Mesenchymal stem cell (in vitro differentiated cells and primary cell): ENCODE measurements at regions not wholly inside any gene's neighbourhood (a gene's known extent, or its start where the extent isn't known, plus 50 kb on each side); places are given as distances from the start of the nearest gene placed in this dataset.

Experiments
- DNase-seq: peaks from one replicate; pipeline ENCODE4 v3.0.0-alpha.2; 2013
- H2AFZ ChIP-seq: one replicate; pipeline ENCODE4 v1.6.1; 2013; ENCODE audit warnings: low read depth, mild to moderate bottlenecking, control low read depth, inconsistent platforms, low read length, moderate library complexity
- H2AK5ac ChIP-seq: 2 replicates; pipeline ENCODE4 v1.6.1; 2013; ENCODE audit warnings: low read length, moderate library complexity, mild to moderate bottlenecking, inconsistent platforms; ENCODE audit not compliant: severe bottlenecking
- H2BK120ac ChIP-seq: one replicate; pipeline ENCODE4 v1.6.1; 2013; ENCODE audit warnings: low read depth, mild to moderate bottlenecking, inconsistent platforms, low read length, moderate library complexity
- H2BK12ac ChIP-seq, 2 experiments: one replicate each; pipeline ENCODE4 v1.6.1; 2013; ENCODE audit warnings: inconsistent platforms in 2 of 2, low read length in 2 of 2, mild to moderate bottlenecking in 2 of 2, moderate library complexity in 2 of 2, control low read depth in 1 of 2
- H2BK15ac ChIP-seq: one replicate; pipeline ENCODE4 v1.6.1; 2013; ENCODE audit warnings: mild to moderate bottlenecking, low read depth, inconsistent platforms; ENCODE audit not compliant: poor library complexity, severe bottlenecking
- H2BK5ac ChIP-seq: 2 replicates; pipeline ENCODE4 v1.6.1; 2013; ENCODE audit warnings: low read depth, mild to moderate bottlenecking, low read length, control low read depth, inconsistent platforms; ENCODE audit not compliant: poor library complexity, severe bottlenecking
- H3K14ac ChIP-seq, 2 experiments: one replicate each; pipeline ENCODE4 v1.6.1; 2013; ENCODE audit warnings: inconsistent platforms in 2 of 2, low read length in 2 of 2, control low read depth in 1 of 2, mild to moderate bottlenecking in 1 of 2, moderate library complexity in 1 of 2
- H3K18ac ChIP-seq, 2 experiments: one replicate each; pipeline ENCODE4 v1.6.1; 2013; ENCODE audit warnings: inconsistent platforms in 2 of 2, low read length in 2 of 2, control low read depth in 1 of 2, low read depth in 1 of 2, mild to moderate bottlenecking in 1 of 2
- H3K23ac ChIP-seq, 2 experiments: one replicate each; pipeline ENCODE4 v1.6.1; 2013; ENCODE audit warnings: inconsistent platforms in 2 of 2, low read length in 2 of 2, mild to moderate bottlenecking in 2 of 2, moderate library complexity in 2 of 2, control low read depth in 1 of 2
- H3K27ac ChIP-seq: 2 replicates; pipeline ENCODE4 v1.5.1; 2013; ENCODE audit warnings: mild to moderate bottlenecking, moderate library complexity, low read length, control low read depth, inconsistent platforms; ENCODE audit not compliant: poor library complexity, severe bottlenecking
- H3K27me3 ChIP-seq, 2 experiments: 2 replicates each; pipeline versions ENCODE4 v1.6.1 to v1.7.0; 2013; ENCODE audit warnings: low read length in 2 of 2, mild to moderate bottlenecking in 2 of 2, moderate library complexity in 2 of 2, control low read depth in 1 of 2, inconsistent platforms in 1 of 2; ENCODE audit not compliant: control insufficient read depth in 1 of 2, insufficient read depth in 1 of 2
- H3K36me3 ChIP-seq, 2 experiments: 2 replicates each; pipeline versions ENCODE4 v1.6.1 to v1.7.0; 2013; ENCODE audit warnings: low read length in 2 of 2, control low read depth in 1 of 2, inconsistent platforms in 1 of 2, low read depth in 1 of 2, mild to moderate bottlenecking in 1 of 2; ENCODE audit not compliant: insufficient read depth in 2 of 2, control insufficient read depth in 1 of 2
- H3K4ac ChIP-seq, 2 experiments: one replicate each; pipeline ENCODE4 v1.6.1; 2013; ENCODE audit warnings: inconsistent platforms in 2 of 2, low read length in 2 of 2, mild to moderate bottlenecking in 2 of 2, moderate library complexity in 2 of 2, control low read depth in 1 of 2, low read depth in 1 of 2
- H3K4me1 ChIP-seq: 2 replicates; pipeline ENCODE4 v1.6.1; 2013; ENCODE audit warnings: low read depth, low read length, control low read depth; ENCODE audit not compliant: control insufficient read depth, insufficient read depth
- H3K4me2 ChIP-seq: 2 replicates; pipeline ENCODE4 v1.6.1; 2013; ENCODE audit warnings: low read length, mild to moderate bottlenecking, inconsistent platforms; ENCODE audit not compliant: poor library complexity, severe bottlenecking
- H3K4me3 ChIP-seq, 2 experiments: 2 replicates each; pipeline versions ENCODE4 v1.5.1 to v1.7.0; 2013; ENCODE audit warnings: low read length in 2 of 2, mild to moderate bottlenecking in 2 of 2, control low read depth in 1 of 2, low read depth in 1 of 2; ENCODE audit not compliant: insufficient read depth in 1 of 2
- H3K79me1 ChIP-seq: replicated peaks from 2 replicates; pipeline ENCODE4 v1.6.1; 2013; ENCODE audit warnings: mild to moderate bottlenecking, control low read depth, low read length, inconsistent platforms; ENCODE audit not compliant: poor library complexity, severe bottlenecking
- H3K9ac ChIP-seq: 2 replicates; pipeline ENCODE4 v1.7.0; 2013; ENCODE audit warnings: mild to moderate bottlenecking, low read length, moderate library complexity
- H3K9me3 ChIP-seq: 2 replicates; pipeline ENCODE4 v1.7.0; 2013; ENCODE audit warnings: mild to moderate bottlenecking, low read length; ENCODE audit not compliant: control insufficient read depth
- H4K8ac ChIP-seq: one replicate; pipeline ENCODE4 v1.6.1; 2013; ENCODE audit warnings: inconsistent platforms, mild to moderate bottlenecking, low read length, moderate library complexity
- H4K91ac ChIP-seq: one replicate; pipeline ENCODE4 v1.6.1; 2013; ENCODE audit warnings: mild to moderate bottlenecking, low read length, inconsistent platforms
- WGBS: methylation state at CpG from one replicate; pipeline ENCODE4 v1.1.7; 2013; ENCODE audit warnings: mixed read lengths; 5-methylcytosine and 5-hydroxymethylcytosine counted together

- H2BK5ac ChIP-seq = no peak overlapping the region
- H3K23ac ChIP-seq = no peak overlapping the region
- no peak overlapping the region for H3K18ac ChIP-seq
- H3K9me3 ChIP-seq = no peaks in the 10 kb centered on the region
- 88% methylated on average over 8 of the region's 10 CpGs for WGBS
- H3K14ac ChIP-seq = no peak overlapping the region
- no peak for DNase-seq
- no peak overlapping the region for H4K8ac ChIP-seq
- no peak overlapping the region for H3K4me3 ChIP-seq
- H3K27ac ChIP-seq = no peak overlapping the region
- no peak overlapping the region for H3K4ac ChIP-seq
- H3K36me3 ChIP-seq = no peaks in the 10 kb centered on the region
- H4K91ac ChIP-seq = no peak overlapping the region
- H3K9ac ChIP-seq = no peak overlapping the region
- no peak overlapping the region for H2AFZ ChIP-seq
- no peak overlapping the region for H2AK5ac ChIP-seq
- H3K4me2 ChIP-seq = no peak overlapping the region
- no peak overlapping the region for H2BK12ac ChIP-seq
- H2BK120ac ChIP-seq = no peak overlapping the region
- H3K27me3 ChIP-seq = no peaks in the 10 kb centered on the region
- no peaks in the 10 kb centered on the region for H3K79me1 ChIP-seq
- peaks cover 3% of the 10 kb centered on the region for H3K4me1 ChIP-seq
- H2BK15ac ChIP-seq = no peak overlapping the region
These were observed 57.7 kb upstream of the CD83 start for GRCh38 chr6:14059791-14060436.

- H4K8ac ChIP-seq = no peak overlapping the region
- no peak for DNase-seq
- no peak overlapping the region for H3K4ac ChIP-seq
- no peak overlapping the region for H4K91ac ChIP-seq
- H3K4me2 ChIP-seq = no peak overlapping the region
- H2BK12ac ChIP-seq = no peak overlapping the region
- no peak overlapping the region for H3K14ac ChIP-seq
- H3K9me3 ChIP-seq = no peaks in the 10 kb centered on the region
- no peaks in the 10 kb centered on the region for H3K27me3 ChIP-seq
- 79% methylated on average over 1 of the region's 1 CpG for WGBS
- H3K36me3 ChIP-seq = no peaks in the 10 kb centered on the region
- no peak overlapping the region for H2BK15ac ChIP-seq
- H2AFZ ChIP-seq = no peak overlapping the region
- H3K9ac ChIP-seq = no peak overlapping the region
- no peaks in the 10 kb centered on the region for H3K79me1 ChIP-seq
- H2AK5ac ChIP-seq = no peak overlapping the region
- H3K18ac ChIP-seq = no peak overlapping the region
- no peak overlapping the region for H2BK5ac ChIP-seq
- peaks cover 3% of the 10 kb centered on the region for H3K4me1 ChIP-seq
- H3K23ac ChIP-seq = no peak overlapping the region
- H3K27ac ChIP-seq = no peak overlapping the region
- H2BK120ac ChIP-seq = no peak overlapping the region
- H3K4me3 ChIP-seq = no peak overlapping the region
These were observed 56.6 kb upstream of the CD83 start for GRCh38 chr6:14060971-14061370.

GRCh38 chr6:14061643-14062042 is 55.9 kb upstream of the CD83 start:
- Histone ChIP-seq H3K23ac (no peak overlapping the region), H4K91ac (no peak overlapping the region), H3K4me2 (no peak overlapping the region), H3K14ac (no peak overlapping the region), H2BK120ac (no peak overlapping the region), H2AK5ac (no peak overlapping the region), H3K9ac (no peak overlapping the region), H3K36me3 (no peaks in the 10 kb centered on the region), H3K4me1 (peaks cover 3% of the 10 kb centered on the region), H3K4ac (no peak overlapping the region), H2AFZ (no peak overlapping the region), H2BK12ac (no peak overlapping the region), H3K79me1 (no peaks in the 10 kb centered on the region), H3K27ac (no peak overlapping the region), H3K9me3 (no peaks in the 10 kb centered on the region), H4K8ac (no peak overlapping the region), H3K4me3 (no peak overlapping the region), H2BK5ac (no peak overlapping the region), H2BK15ac (no peak overlapping the region), H3K18ac (no peak overlapping the region), H3K27me3 (no peaks in the 10 kb centered on the region)
- WGBS = 73% methylated on average over 2 of the region's 4 CpGs
- DNase-seq = no peak

GRCh38 chr6:14062345-14063029 is 55.1 kb upstream of the CD83 start:
- Histone ChIP-seq H3K4ac (no peak overlapping the region), H4K91ac (no peak overlapping the region), H2BK15ac (no peak overlapping the region), H2AFZ (no peak overlapping the region), H2BK5ac (no peak overlapping the region), H3K9me3 (no peaks in the 10 kb centered on the region), H3K4me1 (peaks cover 3% of the 10 kb centered on the region), H4K8ac (no peak overlapping the region), H3K18ac (no peak overlapping the region), H3K23ac (no peak overlapping the region), H3K4me2 (no peak overlapping the region), H3K9ac (no peak overlapping the region), H2BK120ac (no peak overlapping the region), H3K79me1 (no peaks in the 10 kb centered on the region), H2AK5ac (no peak overlapping the region), H3K27me3 (no peaks in the 10 kb centered on the region), H3K14ac (no peak overlapping the region), H3K4me3 (no peak overlapping the region), H2BK12ac (no peak overlapping the region), H3K27ac (no peak overlapping the region), H3K36me3 (no peaks in the 10 kb centered on the region)
- WGBS = 78% methylated on average over 3 of the region's 3 CpGs
- DNase-seq = no peak
